GM19463 (cell line): ENCODE measurements at regions not wholly inside any gene's neighbourhood (a gene's known extent, or its start where the extent isn't known, plus 50 kb on each side); places are given as distances from the start of the nearest gene placed in this dataset.

Experiments used
- ATAC-seq: cut with Tn5 transposase; IDR thresholded peaks from one replicate; pipeline ENCODE4 v1.9.1; 2021; ENCODE audit warnings: mild to moderate bottlenecking, moderate library complexity; ENCODE audit not compliant: unreplicated experiment

GRCh38 chr16:85254051-85254450, 141.8 kb upstream of the CIBAR2 start:
- ATAC-seq, result no peak

GRCh38 chr16:85254921-85255320, 142.6 kb upstream of the CIBAR2 start:
- no peak for ATAC-seq

GRCh38 chr16:85255777-85256176, 143.5 kb upstream of the CIBAR2 start:
- ATAC-seq, result no peak

- no peak for ATAC-seq
These were observed 144.0 kb upstream of the CIBAR2 start for GRCh38 chr16:85256190-85256739.

GRCh38 chr16:85257483-85257882, 145.2 kb upstream of the CIBAR2 start:
- ATAC-seq, result no peak

- no peak for ATAC-seq
These were observed 145.9 kb upstream of the CIBAR2 start for GRCh38 chr16:85258166-85258565.

- ATAC-seq, result no peak
These were observed 146.4 kb upstream of the CIBAR2 start for GRCh38 chr16:85258629-85259028.

GRCh38 chr16:85259115-85259831, 147.0 kb upstream of the CIBAR2 start:
- ATAC-seq, result no peak

GRCh38 chr16:85259832-85260167, 147.5 kb upstream of the CIBAR2 start:
- no peak for ATAC-seq

GRCh38 chr16:85261204-85261603, 148.9 kb upstream of the CIBAR2 start:
- ATAC-seq, result no peak

GRCh38 chr16:85261657-85262557, 149.6 kb upstream of the CIBAR2 start:
- ATAC-seq, result no peak

- no peak for ATAC-seq
These were observed 150.4 kb upstream of the CIBAR2 start for GRCh38 chr16:85262558-85263238.

- ATAC-seq, result no peak
These were observed 150.9 kb upstream of the CIBAR2 start for GRCh38 chr16:85263239-85263585.

GRCh38 chr16:85264752-85265151, 152.5 kb upstream of the CIBAR2 start:
- no peak for ATAC-seq

GRCh38 chr16:85265161-85265784, 153.0 kb upstream of the CIBAR2 start:
- ATAC-seq, result no peak

GRCh38 chr16:85265810-85266209, 153.5 kb upstream of the CIBAR2 start:
- ATAC-seq, result no peak

- no peak for ATAC-seq
These were observed 154.6 kb upstream of the CIBAR2 start for GRCh38 chr16:85266857-85267256.

GRCh38 chr16:85267414-85267945, 155.2 kb upstream of the CIBAR2 start:
- ATAC-seq, result no peak

GRCh38 chr16:85269165-85269564, 156.9 kb upstream of the CIBAR2 start:
- ATAC-seq, result no peak

- no peak for ATAC-seq
These were observed 158.1 kb upstream of the CIBAR2 start for GRCh38 chr16:85270374-85270773.

GRCh38 chr16:85271198-85271597, 158.9 kb upstream of the CIBAR2 start:
- no peak for ATAC-seq
